OCI-LY1 (cell line): ENCODE measurements at regions not wholly inside any gene's neighbourhood (a gene's known extent, or its start where the extent isn't known, plus 50 kb on each side); places are given as distances from the start of the nearest gene placed in this dataset.

Experiments used
- H2AFZ ChIP-seq: fragments of 200-600 bp; sonication (generic), shearing (Covaris generic); 2 replicates; pipeline ENCODE4 v1.6.0; 2014; ENCODE audit warnings: antibody characterized with exemption, mild to moderate bottlenecking, low read length
- H3F3A ChIP-seq: fragments of 200-600 bp; sonication (generic), shearing (Covaris generic); 2 replicates; pipeline ENCODE4 v1.6.0; 2014; ENCODE audit warnings: mild to moderate bottlenecking, antibody characterized with exemption, low read length, moderate library complexity; ENCODE audit not compliant: insufficient read depth
- H3K27ac ChIP-seq: fragments of 200-600 bp; sonication (generic); 2 replicates; pipeline ENCODE4 v1.5.1; 2014; ENCODE audit warnings: low read length, mixed run types, mild to moderate bottlenecking, low read depth; ENCODE audit not compliant: poor library complexity, severe bottlenecking
- H3K27me3 ChIP-seq: fragments of 200-600 bp; sonication (generic); 2 replicates; pipeline ENCODE4 v1.6.0; 2014; ENCODE audit warnings: antibody characterized with exemption, mild to moderate bottlenecking, low read length, moderate library complexity; ENCODE audit not compliant: insufficient read depth
- H3K36me3 ChIP-seq: fragments of 200-600 bp; sonication (generic); 2 replicates; pipeline ENCODE4 v1.6.1; 2014; ENCODE audit warnings: mild to moderate bottlenecking, antibody characterized with exemption, low read length, moderate library complexity, mixed read lengths; ENCODE audit not compliant: insufficient read depth
- H3K4me1 ChIP-seq: fragments of 200-600 bp; sonication (generic); 2 replicates; pipeline ENCODE4 v1.5.1; 2014; ENCODE audit warnings: mild to moderate bottlenecking, low read length, moderate library complexity; ENCODE audit not compliant: insufficient read depth, severe bottlenecking
- H3K4me2 ChIP-seq: fragments of 200-600 bp; sonication (generic), shearing (Covaris generic); 2 replicates; pipeline ENCODE4 v1.6.1; 2014; ENCODE audit warnings: low read length
- H3K4me3 ChIP-seq: fragments of 200-600 bp; sonication (generic); 2 replicates; pipeline ENCODE4 v1.5.1; 2014; ENCODE audit warnings: low read length, low read depth, mild to moderate bottlenecking, mixed read lengths; ENCODE audit not compliant: poor library complexity, severe bottlenecking
- H3K79me2 ChIP-seq: fragments of 200-600 bp; shearing (Covaris generic); 2 replicates; pipeline ENCODE4 v1.6.1; 2016; ENCODE audit warnings: mixed run types, low read length, mixed read lengths; ENCODE audit not compliant: insufficient read depth
- H3K9ac ChIP-seq: fragments of 200-600 bp; sonication (generic), shearing (Covaris generic); 2 replicates; pipeline ENCODE4 v1.6.1; 2014; ENCODE audit warnings: mild to moderate bottlenecking, low read length, mixed read lengths
- H3K9me2 ChIP-seq: fragments of 200-600 bp; sonication (generic), shearing (Covaris generic); 2 replicates; pipeline ENCODE4 v1.6.1; 2014; ENCODE audit warnings: low read depth, mild to moderate bottlenecking, low read length, mixed read lengths
- H3K9me3 ChIP-seq: fragments of 200-600 bp; shearing (Covaris generic); 2 replicates; pipeline ENCODE4 v1.6.1; 2014; ENCODE audit warnings: low read length, mixed read lengths
- H4K20me1 ChIP-seq: fragments of 200-600 bp; sonication (generic), shearing (Covaris generic); 2 replicates; pipeline ENCODE4 v1.6.0; 2016; ENCODE audit warnings: mild to moderate bottlenecking, low read length; ENCODE audit not compliant: insufficient read depth
- CTCF ChIP-seq: fragments of 200-600 bp; sonication (generic), shearing (Covaris generic); IDR thresholded peaks from 2 replicates; pipeline ENCODE4 v1.5.1; 2017; ENCODE audit warnings: mild to moderate bottlenecking, antibody characterized with exemption, low read length, moderate library complexity, mixed read lengths
- EZH2 ChIP-seq: fragments of 200-600 bp; sonication (generic), shearing (Covaris generic); IDR thresholded peaks from 2 replicates; pipeline ENCODE4 v1.8.0; 2017; ENCODE audit warnings: borderline replicate concordance, mixed run types, mild to moderate bottlenecking, antibody characterized with exemption, low read length, moderate library complexity, mixed read lengths

GRCh38 chr18:14940735-14941134 is 192.8 kb downstream of the ANKRD30B start:
- H3K79me2 ChIP-seq = no peaks in the 10 kb centered on the region
- H4K20me1 ChIP-seq = no peaks in the 10 kb centered on the region
- H3K4me1 ChIP-seq = no peaks in the 10 kb centered on the region
- no peaks in the 10 kb centered on the region for H3K9me3 ChIP-seq
- TF ChIP-seq EZH2 = no peak
- no peak for TF ChIP-seq CTCF
- H3F3A ChIP-seq = no peaks in the 10 kb centered on the region
- no peak overlapping the region for H2AFZ ChIP-seq
- H3K4me3 ChIP-seq = no peak overlapping the region
- no peak overlapping the region for H3K27ac ChIP-seq
- no peak overlapping the region for H3K9ac ChIP-seq
- no peak overlapping the region for H3K4me2 ChIP-seq
- H3K27me3 ChIP-seq = no peaks in the 10 kb centered on the region
- H3K36me3 ChIP-seq = no peaks in the 10 kb centered on the region
- H3K9me2 ChIP-seq = no peaks in the 10 kb centered on the region

GRCh38 chr18:14941256-14941655 is 193.3 kb downstream of the ANKRD30B start:
- Histone ChIP-seq H3K27me3 (no peaks in the 10 kb centered on the region), H3K9ac (no peak overlapping the region), H3K27ac (no peak overlapping the region), H3K4me2 (no peak overlapping the region), H4K20me1 (no peaks in the 10 kb centered on the region), H3K9me3 (no peaks in the 10 kb centered on the region), H3F3A (no peaks in the 10 kb centered on the region), H2AFZ (no peak overlapping the region), H3K4me3 (no peak overlapping the region), H3K9me2 (no peaks in the 10 kb centered on the region), H3K36me3 (no peaks in the 10 kb centered on the region), H3K4me1 (no peaks in the 10 kb centered on the region), H3K79me2 (no peaks in the 10 kb centered on the region)
- no peak for TF ChIP-seq CTCF

GRCh38 chr18:14941792-14942191 is 193.8 kb downstream of the ANKRD30B start:
- H3K4me2 ChIP-seq = no peak overlapping the region
- no peaks in the 10 kb centered on the region for H3K9me2 ChIP-seq
- no peak overlapping the region for H3K4me3 ChIP-seq
- H3K9ac ChIP-seq = no peak overlapping the region
- H3K4me1 ChIP-seq = no peaks in the 10 kb centered on the region
- no peaks in the 10 kb centered on the region for H3K27me3 ChIP-seq
- no peak overlapping the region for H2AFZ ChIP-seq
- no peaks in the 10 kb centered on the region for H3K36me3 ChIP-seq
- no peak for TF ChIP-seq EZH2
- H4K20me1 ChIP-seq = no peaks in the 10 kb centered on the region
- H3K9me3 ChIP-seq = no peaks in the 10 kb centered on the region
- no peaks in the 10 kb centered on the region for H3F3A ChIP-seq
- H3K79me2 ChIP-seq = no peaks in the 10 kb centered on the region
- H3K27ac ChIP-seq = no peak overlapping the region

GRCh38 chr18:14942275-14942674 is 194.3 kb downstream of the ANKRD30B start:
- Histone ChIP-seq H3K36me3 (no peaks in the 10 kb centered on the region), H3K4me1 (no peaks in the 10 kb centered on the region), H2AFZ (no peak overlapping the region), H3K4me2 (no peak overlapping the region), H3F3A (no peaks in the 10 kb centered on the region), H3K27me3 (no peaks in the 10 kb centered on the region), H4K20me1 (no peaks in the 10 kb centered on the region), H3K9me3 (no peaks in the 10 kb centered on the region), H3K27ac (no peak overlapping the region), H3K79me2 (no peaks in the 10 kb centered on the region), H3K4me3 (no peak overlapping the region), H3K9ac (no peak overlapping the region), H3K9me2 (no peaks in the 10 kb centered on the region)
- TF ChIP-seq CTCF (no peak), EZH2 (no peak)
